ENCODE measurements at regions not wholly inside any gene's neighbourhood (a gene's known extent, or its start where the extent isn't known, plus 50 kb on each side); places are given as distances from the start of the nearest gene placed in this dataset.
"Not testable (repeated sequence)": the region's sequence is repeated elsewhere in the genome, so short reads cannot be mapped to it uniquely, and the experiment has no call there.

GRCh38 chr4:17010426-17011087, 112.1 kb upstream of the LDB2 start:
- Histone ChIP-seq H3K4me1 (no peaks in the 10 kb centered on the region), H3K36me3 (no peaks in the 10 kb centered on the region), H3K9me3 (no peaks in the 10 kb centered on the region), H3K27me3 (no peaks in the 10 kb centered on the region), H3K4me3 (no peak overlapping the region), H3K27ac (no peak overlapping the region)
- no peak for TF ChIP-seq CTCF (IDR thresholded peaks at IDR 0.05)
- intact Hi-C loops (cut with DNase I), result no loop called here
- ATAC-seq, result no peak
- DNase-seq, result no peak

GRCh38 chr4:17009871-17010367, 111.5 kb upstream of the LDB2 start:
- intact Hi-C loops (cut with DNase I), result no loop called here
- Histone ChIP-seq H3K27me3 (no peaks in the 10 kb centered on the region), H3K27ac (no peak overlapping the region), H3K9me3 (no peaks in the 10 kb centered on the region), H3K4me3 (no peak overlapping the region), H3K4me1 (no peaks in the 10 kb centered on the region), H3K36me3 (no peaks in the 10 kb centered on the region)
- ATAC-seq (no peak), DNase-seq (no peak)
- no peak for TF ChIP-seq CTCF (IDR thresholded peaks at IDR 0.05)

- no peak overlapping the region for H3K4me3 ChIP-seq
- H3K27me3 ChIP-seq, result no peaks in the 10 kb centered on the region
- H3K9me3 ChIP-seq, result no peaks in the 10 kb centered on the region
- no peak overlapping the region for H3K27ac ChIP-seq
- TF ChIP-seq CTCF (IDR thresholded peaks at IDR 0.05), result no peak
- ATAC-seq (no peak), DNase-seq (no peak)
- no peaks in the 10 kb centered on the region for H3K36me3 ChIP-seq
- no peaks in the 10 kb centered on the region for H3K4me1 ChIP-seq
- intact Hi-C loops (cut with DNase I), result no loop called here
Measured at GRCh38 chr4:17008834-17009345, 110.4 kb upstream of the LDB2 start.

- H3K4me1 ChIP-seq; H3K36me3 ChIP-seq; ATAC-seq; H3K9me3 ChIP-seq; intact Hi-C loops (cut with DNase I); H3K27me3 ChIP-seq; H3K4me3 ChIP-seq; DNase-seq; H3K27ac ChIP-seq: not testable (repeated sequence)
Measured at GRCh38 chr4:17003606-17004392, 105.4 kb upstream of the LDB2 start.

GRCh38 chr4:16995451-16995850, 97.0 kb upstream of the LDB2 start:
- ATAC-seq (no peak), DNase-seq (no peak)
- Histone ChIP-seq H3K27ac (no peak overlapping the region), H3K9me3 (no peaks in the 10 kb centered on the region), H3K36me3 (no peaks in the 10 kb centered on the region), H3K4me1 (no peaks in the 10 kb centered on the region), H3K4me3 (no peak overlapping the region), H3K27me3 (no peaks in the 10 kb centered on the region)
- intact Hi-C loops (cut with DNase I), result no loop called here
- no peak for TF ChIP-seq CTCF (IDR thresholded peaks at IDR 0.05)

Data from upper lobe of right lung (tissue), 1 donor.